GM10266 (cell line): ENCODE measurements at regions not wholly inside any gene's neighbourhood (a gene's known extent, or its start where the extent isn't known, plus 50 kb on each side); places are given as distances from the start of the nearest gene placed in this dataset.

Experiments used
- DNase-seq: peaks from one replicate; pipeline ENCODE4 v3.0.0; 2012; ENCODE audit errors: extremely low spot score
- CTCF ChIP-seq: IDR thresholded peaks from 2 replicates; pipeline ENCODE4 v1.5.1; 2012; ENCODE audit warnings: mild to moderate bottlenecking, low read depth; ENCODE audit not compliant: control insufficient read depth, insufficient read depth; ENCODE audit errors: missing control alignments

GRCh38 chr11:57071829-57072228, 83.1 kb downstream of the OR5AK2 start:
- DNase-seq: no peak
- TF ChIP-seq CTCF: no peak

GRCh38 chr11:57072640-57073039, 83.9 kb downstream of the OR5AK2 start:
- no peak for DNase-seq

GRCh38 chr11:57073128-57073527, 84.4 kb downstream of the OR5AK2 start:
- no peak for TF ChIP-seq CTCF
- no peak for DNase-seq

More at GRCh38 chr11:57072640-57073039, 83.9 kb downstream of the OR5AK2 start:
- no peak for TF ChIP-seq CTCF

- TF ChIP-seq CTCF: no peak
- no peak for DNase-seq
Observed at GRCh38 chr11:57081356-57081755, 92.6 kb downstream of the OR5AK2 start.

- no peak for TF ChIP-seq CTCF
- DNase-seq: no peak
Observed at GRCh38 chr11:57082125-57082524, 93.4 kb downstream of the OR5AK2 start.

- no peak for TF ChIP-seq CTCF
- no peak for DNase-seq
Observed at GRCh38 chr11:57083641-57084385, 95.1 kb downstream of the OR5AK2 start.

- no peak for DNase-seq
- TF ChIP-seq CTCF: no peak
Observed at GRCh38 chr11:57085611-57086010, 96.1 kb upstream of the LRRC55 start.
